Tibial nerve (tissue), 4 donors: ENCODE measurements at regions not wholly inside any gene's neighbourhood (a gene's known extent, or its start where the extent isn't known, plus 50 kb on each side); places are given as distances from the start of the nearest gene placed in this dataset.
"Not testable (repeated sequence)": the region's sequence is repeated elsewhere in the genome, so short reads cannot be mapped to it uniquely, and the experiment has no call there.

Experiments
- DNase-seq, 2 donors: peaks; one replicate each; pipeline ENCODE4 v3.0.0-alpha.2; 2019; ENCODE audit warnings: low spot score in 2 of 2
- H3K27ac ChIP-seq, 4 donors: fragments of 200-600 bp; sonication (generic) in 3 of 4; one replicate each; pipeline ENCODE4 v1.5.1; 2017 to 2019; ENCODE audit warnings: mild to moderate bottlenecking in 1 of 4
- H3K27me3 ChIP-seq, 2 donors: fragments of 200-600 bp; sonication (generic) in 1 of 2; one replicate each; pipeline versions ENCODE4 v1.5.1 to v1.6.0; 2017 to 2019
- H3K36me3 ChIP-seq, 3 donors: fragments of 200-600 bp; sonication (generic); one replicate each; pipeline ENCODE4 v1.5.1; 2018 to 2019
- H3K4me1 ChIP-seq, 4 donors: fragments of 200-600 bp; sonication (generic) in 3 of 4; one replicate each; pipeline ENCODE4 v1.5.1; 2017 to 2019
- H3K4me3 ChIP-seq, 4 donors: fragments of 200-600 bp; sonication (generic) in 3 of 4; one replicate each; pipeline ENCODE4 v1.5.1; 2017 to 2019; ENCODE audit warnings: mild to moderate bottlenecking in 1 of 4, moderate library complexity in 1 of 4
- H3K9me3 ChIP-seq, 4 donors: fragments of 200-600 bp; sonication (generic) in 3 of 4; one replicate each; pipeline ENCODE4 v1.5.1; 2017 to 2019
- EP300 ChIP-seq, 2 donors: sonication (generic); formaldehyde crosslinking; IDR thresholded peaks; one replicate each; pipeline ENCODE4 v1.6.1; 2017; ENCODE audit warnings: antibody characterized with exemption in 2 of 2, mild to moderate bottlenecking in 1 of 2
- POLR2A ChIP-seq, 2 donors: fragments of 450-650 bp; IDR thresholded peaks; one replicate each; pipeline ENCODE4 v1.6.1; 2017; ENCODE audit warnings: antibody characterized with exemption in 2 of 2, mild to moderate bottlenecking in 2 of 2, moderate library complexity in 2 of 2
- WGBS, 2 donors: methylation state at CpG; one replicate each; pipeline ENCODE4 v1.1.5; 2018; 5-methylcytosine and 5-hydroxymethylcytosine counted together
- TF ChIP-seq, protein P1 (sequence below), 5 experiments: fragments of 200-600 bp in 3 of 5; fragments of 450-650 bp in 2 of 5; sonication (generic) in 3 of 5; IDR thresholded peaks; one replicate each; pipeline ENCODE4 v1.5.1; 2016 to 2019; ENCODE audit warnings: antibody characterized with exemption in 5 of 5, mild to moderate bottlenecking in 3 of 5, moderate library complexity in 2 of 5

DNA sequence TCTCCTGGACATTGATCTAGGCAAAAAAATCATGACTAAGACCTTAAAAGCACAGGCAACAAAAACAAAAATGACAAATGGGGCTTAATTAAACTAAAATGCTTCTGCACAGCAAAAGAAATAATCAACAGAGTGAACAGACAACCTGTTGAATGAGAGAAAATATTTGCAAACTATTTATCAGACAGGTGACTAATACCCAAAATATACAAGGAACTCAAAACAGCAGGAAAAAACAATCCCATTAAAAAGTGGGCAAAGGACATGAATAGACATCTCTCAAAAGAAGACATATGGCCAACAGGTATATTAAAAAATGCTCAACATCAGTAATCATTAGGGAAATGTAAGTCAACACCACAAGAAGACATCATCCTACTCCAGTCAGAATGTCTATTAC is 166.8 kb downstream of the MTERF1 start:
- TF ChIP-seq, protein P1, sequence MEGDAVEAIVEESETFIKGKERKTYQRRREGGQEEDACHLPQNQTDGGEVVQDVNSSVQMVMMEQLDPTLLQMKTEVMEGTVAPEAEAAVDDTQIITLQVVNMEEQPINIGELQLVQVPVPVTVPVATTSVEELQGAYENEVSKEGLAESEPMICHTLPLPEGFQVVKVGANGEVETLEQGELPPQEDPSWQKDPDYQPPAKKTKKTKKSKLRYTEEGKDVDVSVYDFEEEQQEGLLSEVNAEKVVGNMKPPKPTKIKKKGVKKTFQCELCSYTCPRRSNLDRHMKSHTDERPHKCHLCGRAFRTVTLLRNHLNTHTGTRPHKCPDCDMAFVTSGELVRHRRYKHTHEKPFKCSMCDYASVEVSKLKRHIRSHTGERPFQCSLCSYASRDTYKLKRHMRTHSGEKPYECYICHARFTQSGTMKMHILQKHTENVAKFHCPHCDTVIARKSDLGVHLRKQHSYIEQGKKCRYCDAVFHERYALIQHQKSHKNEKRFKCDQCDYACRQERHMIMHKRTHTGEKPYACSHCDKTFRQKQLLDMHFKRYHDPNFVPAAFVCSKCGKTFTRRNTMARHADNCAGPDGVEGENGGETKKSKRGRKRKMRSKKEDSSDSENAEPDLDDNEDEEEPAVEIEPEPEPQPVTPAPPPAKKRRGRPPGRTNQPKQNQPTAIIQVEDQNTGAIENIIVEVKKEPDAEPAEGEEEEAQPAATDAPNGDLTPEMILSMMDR (IDR thresholded peaks at IDR 0.05), result no peak
- TF ChIP-seq POLR2A (IDR thresholded peaks at IDR 0.05) (no peak), EP300 (IDR thresholded peaks at IDR 0.05) (no peak)
- Histone ChIP-seq H3K36me3 (no peaks in the 10 kb centered on the region), H3K27me3 (no peaks in the 10 kb centered on the region), H3K27ac (no peak overlapping the region), H3K4me3 (no peak overlapping the region), H3K4me1 (no peaks in the 10 kb centered on the region), H3K9me3 (peaks cover 0 to 34% (median 7%) of the 10 kb centered on the region in 4 donors)
- DNase-seq, result no peak

DNA sequence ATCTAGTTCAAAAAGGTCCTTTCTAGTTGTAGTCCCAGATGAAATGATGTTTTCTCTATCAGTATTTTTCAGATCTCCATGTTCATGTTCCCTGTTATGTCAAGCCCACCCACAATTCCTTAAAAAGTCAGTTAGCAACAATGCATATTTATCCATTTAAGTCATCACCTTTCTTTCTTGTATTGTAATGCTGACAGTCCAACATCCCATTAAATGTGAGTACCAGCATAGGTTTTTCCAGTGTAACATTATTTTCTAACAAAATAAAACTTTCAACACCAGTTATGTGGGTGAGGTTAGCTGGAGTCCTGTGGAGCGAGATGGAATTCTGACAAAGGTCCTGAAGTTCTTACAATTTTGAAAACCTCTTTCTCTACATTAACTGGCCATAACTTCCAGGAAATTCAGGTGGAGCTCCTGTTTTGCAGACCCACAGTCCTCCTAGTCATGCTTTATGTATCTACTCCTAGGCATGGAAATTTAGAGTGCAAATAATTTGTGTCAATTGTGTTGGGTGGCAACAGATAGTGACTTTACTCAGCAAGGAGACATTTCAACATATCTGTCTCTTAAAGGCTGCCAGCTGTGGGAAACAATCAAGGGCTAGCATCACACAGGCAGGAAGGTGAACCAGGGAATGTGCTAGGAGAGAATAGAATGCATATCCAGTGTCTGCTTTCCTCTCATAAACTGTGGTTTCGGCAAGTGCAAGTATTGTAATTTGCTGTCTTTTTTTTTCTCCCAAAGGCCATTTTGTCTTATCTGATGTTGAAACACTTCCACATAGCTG is 162.6 kb downstream of the MTERF1 start:
- WGBS, 2 donors, result 79 to 83% methylated on average over 2 of the region's 2 CpGs
- Histone ChIP-seq H3K9me3 (peaks cover 0 to 19% (median 6%) of the 10 kb centered on the region in 4 donors), H3K27ac (no peak overlapping the region), H3K4me1 (no peaks in the 10 kb centered on the region), H3K27me3 (no peaks in the 10 kb centered on the region), H3K36me3 (no peaks in the 10 kb centered on the region), H3K4me3 (no peak overlapping the region)
- DNase-seq, result no peak
- no peak for TF ChIP-seq EP300 (IDR thresholded peaks at IDR 0.05)
- TF ChIP-seq POLR2A (IDR thresholded peaks at IDR 0.05), result no peak
- TF ChIP-seq, protein P1 (IDR thresholded peaks at IDR 0.05), result no peak

DNA sequence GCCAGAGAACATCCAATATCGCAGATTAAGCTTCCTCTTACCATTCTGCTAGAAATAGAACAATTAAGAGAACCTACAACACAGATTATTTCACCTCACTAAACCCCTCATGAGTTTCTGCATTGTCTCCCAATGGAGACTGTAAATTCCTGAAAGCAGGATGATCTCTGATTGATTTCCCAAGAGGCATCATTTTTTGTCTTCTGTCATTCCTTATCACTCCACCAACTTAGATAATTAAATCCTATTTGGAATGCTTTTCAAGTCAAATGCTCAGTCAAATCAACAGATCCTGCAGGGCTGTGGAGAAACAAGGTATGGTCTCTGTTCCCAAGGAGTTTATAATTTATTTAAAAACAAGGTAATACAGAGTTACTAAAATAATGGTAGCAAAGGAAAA is 161.5 kb downstream of the MTERF1 start:
- Histone ChIP-seq H3K9me3 (peaks cover 0 to 25% (median 5%) of the 10 kb centered on the region in 4 donors), H3K4me3 (no peak overlapping the region), H3K27ac (no peak overlapping the region), H3K27me3 (no peaks in the 10 kb centered on the region), H3K4me1 (no peaks in the 10 kb centered on the region), H3K36me3 (no peaks in the 10 kb centered on the region)
- DNase-seq, result no peak
- 91 to 98% methylated on average over 1 of the region's 1 CpG for WGBS, 2 donors
- no peak for TF ChIP-seq EP300 (IDR thresholded peaks at IDR 0.05)
- TF ChIP-seq POLR2A (IDR thresholded peaks at IDR 0.05), result no peak
- TF ChIP-seq, protein P1 (IDR thresholded peaks at IDR 0.05), result no peak

DNA sequence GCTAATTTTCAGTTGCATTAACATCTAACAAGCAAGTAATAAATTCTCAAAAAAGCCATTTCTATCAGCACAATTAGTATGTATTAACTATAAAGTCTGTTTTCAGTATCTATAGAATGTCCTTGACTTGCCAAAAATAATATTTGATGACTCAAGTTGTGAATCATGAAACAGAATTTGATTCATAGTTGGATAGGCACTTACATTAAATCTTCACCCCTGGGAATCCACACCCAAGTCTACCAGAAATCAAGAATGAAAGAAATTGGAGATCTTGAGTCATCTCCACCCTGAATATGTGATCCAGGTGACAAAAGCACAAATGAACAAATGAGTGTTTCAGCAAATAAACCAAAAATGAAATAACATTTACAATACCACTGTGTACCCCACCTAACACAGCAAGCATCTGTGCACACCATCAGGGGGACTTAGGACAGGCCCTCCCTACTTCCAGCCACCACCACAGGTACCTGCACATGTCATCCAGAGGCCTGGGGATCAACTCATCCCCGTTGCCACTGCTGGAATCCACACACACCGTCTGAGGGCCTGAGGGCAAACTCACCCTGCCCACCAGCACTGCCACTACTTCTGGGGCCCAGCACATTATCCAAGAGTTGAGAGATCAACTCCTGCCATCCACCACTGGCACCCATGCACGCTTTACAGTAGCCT is 160.1 kb downstream of the MTERF1 start:
- Histone ChIP-seq H3K4me3 (no peak overlapping the region), H3K27me3 (no peaks in the 10 kb centered on the region), H3K4me1 (no peaks in the 10 kb centered on the region), H3K27ac (no peak overlapping the region), H3K9me3 (peaks cover 0 to 36% (median 7%) of the 10 kb centered on the region in 4 donors), H3K36me3 (no peaks in the 10 kb centered on the region)
- TF ChIP-seq, protein P1 (IDR thresholded peaks at IDR 0.05), result no peak
- no peak for TF ChIP-seq POLR2A (IDR thresholded peaks at IDR 0.05)
- no peak for TF ChIP-seq EP300 (IDR thresholded peaks at IDR 0.05)
- no peak for DNase-seq
- WGBS, 2 donors, result 83 to 85% methylated on average over 2 to 3 of the region's 3 CpGs

DNA sequence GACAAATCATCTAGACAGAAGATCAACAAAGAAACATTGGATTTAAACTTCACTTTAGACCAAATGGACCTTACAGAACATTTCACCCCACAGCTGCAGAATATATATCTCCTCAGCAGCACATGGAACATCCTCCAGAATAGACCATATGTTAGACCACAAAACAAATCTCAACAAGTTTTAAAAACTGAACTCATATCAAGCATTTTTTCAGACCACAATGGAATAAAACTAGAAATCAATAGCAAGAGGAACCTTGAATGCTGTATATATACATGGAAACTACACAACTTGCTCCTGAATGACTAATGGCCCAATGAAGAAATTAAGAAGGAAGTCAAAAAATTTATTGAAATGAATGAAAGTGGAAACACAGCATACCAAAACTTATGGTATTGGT is 157.7 kb downstream of the MTERF1 start:
- Histone ChIP-seq H3K4me1 (no peaks in the 10 kb centered on the region), H3K27me3 (no peaks in the 10 kb centered on the region), H3K4me3 (no peak overlapping the region), H3K36me3 (no peaks in the 10 kb centered on the region), H3K9me3 (peaks cover 0 to 43% (median 7%) of the 10 kb centered on the region in 4 donors), H3K27ac (no peak overlapping the region)
- TF ChIP-seq EP300 (IDR thresholded peaks at IDR 0.05) (no peak), POLR2A (IDR thresholded peaks at IDR 0.05) (no peak)
- TF ChIP-seq, protein P1 (IDR thresholded peaks at IDR 0.05), result no peak
- no peak for DNase-seq

DNA sequence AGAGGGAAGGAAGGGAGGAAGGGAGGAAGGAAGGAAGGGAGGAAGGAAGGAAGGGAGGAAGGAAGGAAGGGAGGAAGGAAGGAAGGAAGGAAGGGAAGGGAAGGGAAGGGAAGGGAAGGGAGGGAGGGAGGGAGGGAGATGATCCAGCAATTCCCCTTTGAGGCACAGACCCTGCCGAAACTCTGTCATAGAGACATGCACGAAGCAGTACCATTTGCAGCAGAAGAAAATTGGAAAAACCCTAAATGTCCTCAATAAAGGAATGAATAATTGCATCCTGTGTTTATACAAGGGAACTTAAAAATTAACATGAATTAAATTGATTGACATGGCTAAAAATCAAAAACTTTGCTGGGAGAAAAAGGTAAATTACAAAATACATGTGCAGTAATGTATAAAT is 151.5 kb downstream of the MTERF1 start:
- H3K27ac ChIP-seq, DNase-seq, H3K36me3 ChIP-seq, H3K27me3 ChIP-seq, H3K4me1 ChIP-seq, H3K4me3 ChIP-seq: not testable (repeated sequence)
- 85 to 92% methylated on average over 2 of the region's 2 CpGs for WGBS, 2 donors
- H3K9me3 ChIP-seq, result peaks cover 0 to 20% (median 2%) of the 10 kb centered on the region in 4 donors
